ENCODE measurements at regions not wholly inside any gene's neighbourhood (a gene's known extent, or its start where the extent isn't known, plus 50 kb on each side); places are given as distances from the start of the nearest gene placed in this dataset.

DNA sequence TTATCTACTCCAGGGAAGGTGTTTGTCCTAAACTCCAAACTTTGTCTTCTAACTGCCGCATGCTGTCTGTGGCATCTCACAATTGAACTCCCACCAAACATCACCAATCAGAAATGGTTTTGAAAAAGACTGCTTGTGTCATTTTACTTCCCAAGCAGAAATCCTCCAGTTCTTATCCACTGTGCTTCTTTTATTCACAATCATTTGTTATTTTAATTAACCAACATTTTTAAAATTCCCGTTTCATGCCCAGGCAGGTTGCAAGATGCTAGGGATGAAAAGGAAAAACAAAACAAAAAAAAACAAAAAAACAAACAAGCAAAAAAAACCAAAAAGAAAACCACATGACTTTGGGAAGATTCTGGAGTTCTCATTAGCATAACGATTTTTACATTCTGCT lies 63.5 kb upstream of the RAB27B start:
- TF ChIP-seq, protein P1, sequence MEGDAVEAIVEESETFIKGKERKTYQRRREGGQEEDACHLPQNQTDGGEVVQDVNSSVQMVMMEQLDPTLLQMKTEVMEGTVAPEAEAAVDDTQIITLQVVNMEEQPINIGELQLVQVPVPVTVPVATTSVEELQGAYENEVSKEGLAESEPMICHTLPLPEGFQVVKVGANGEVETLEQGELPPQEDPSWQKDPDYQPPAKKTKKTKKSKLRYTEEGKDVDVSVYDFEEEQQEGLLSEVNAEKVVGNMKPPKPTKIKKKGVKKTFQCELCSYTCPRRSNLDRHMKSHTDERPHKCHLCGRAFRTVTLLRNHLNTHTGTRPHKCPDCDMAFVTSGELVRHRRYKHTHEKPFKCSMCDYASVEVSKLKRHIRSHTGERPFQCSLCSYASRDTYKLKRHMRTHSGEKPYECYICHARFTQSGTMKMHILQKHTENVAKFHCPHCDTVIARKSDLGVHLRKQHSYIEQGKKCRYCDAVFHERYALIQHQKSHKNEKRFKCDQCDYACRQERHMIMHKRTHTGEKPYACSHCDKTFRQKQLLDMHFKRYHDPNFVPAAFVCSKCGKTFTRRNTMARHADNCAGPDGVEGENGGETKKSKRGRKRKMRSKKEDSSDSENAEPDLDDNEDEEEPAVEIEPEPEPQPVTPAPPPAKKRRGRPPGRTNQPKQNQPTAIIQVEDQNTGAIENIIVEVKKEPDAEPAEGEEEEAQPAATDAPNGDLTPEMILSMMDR (IDR thresholded peaks at IDR 0.05) = no peak
- DNase-seq (ENCODE audit: low spot score in 2 of 2) = no peak
- Histone ChIP-seq H3K9me3 (no peaks in the 10 kb centered on the region), H3K4me3 (no peak overlapping the region), H3K27me3 (no peaks in the 10 kb centered on the region), H3K27ac (no peak overlapping the region), H3K4me1 (no peaks in the 10 kb centered on the region), H3K36me3 (no peaks in the 10 kb centered on the region)
- intact Hi-C loops (cut with DNase I) = no loop called here

DNA sequence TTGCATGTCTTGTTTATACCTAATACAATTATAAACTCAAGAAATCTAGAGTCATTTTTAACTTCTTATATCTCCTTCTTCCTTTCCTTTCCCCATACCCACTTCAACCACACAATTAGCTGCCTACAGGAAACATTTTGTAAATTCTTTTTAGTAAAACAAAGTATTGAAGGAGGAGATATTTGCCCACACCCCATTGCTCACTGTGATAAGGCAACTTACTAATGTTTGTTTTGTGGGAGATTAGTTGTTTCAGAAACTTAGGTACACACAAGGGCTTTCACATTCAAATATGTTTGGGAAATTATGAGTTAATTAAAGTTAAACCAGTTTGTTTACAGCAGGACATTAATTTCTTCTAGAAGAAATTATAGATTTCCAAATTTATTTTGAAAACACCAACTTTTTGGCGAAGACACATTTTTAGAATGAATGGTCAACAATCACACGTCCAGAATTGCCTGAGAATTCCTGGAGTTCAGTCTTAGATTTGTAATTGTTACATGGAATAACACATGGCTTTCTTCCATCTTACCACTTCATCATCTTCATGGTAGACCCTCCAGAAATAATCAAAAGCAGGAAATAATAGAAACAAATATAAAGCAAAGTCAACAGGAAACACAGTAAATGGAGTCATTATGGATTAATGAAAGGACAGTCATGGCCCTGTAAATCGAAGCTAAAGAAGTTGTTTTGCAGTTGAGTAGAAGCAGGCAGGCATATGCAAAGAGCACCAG lies 62.5 kb upstream of the RAB27B start:
- TF ChIP-seq, protein P1 (IDR thresholded peaks at IDR 0.05) = no peak
- no peak for DNase-seq (ENCODE audit: low spot score in 2 of 2)
- Histone ChIP-seq H3K4me3 (no peak overlapping the region), H3K9me3 (no peaks in the 10 kb centered on the region), H3K27ac (no peak overlapping the region), H3K36me3 (no peaks in the 10 kb centered on the region), H3K27me3 (no peaks in the 10 kb centered on the region), H3K4me1 (no peaks in the 10 kb centered on the region)
- intact Hi-C loops (cut with DNase I) = no loop called here

DNA sequence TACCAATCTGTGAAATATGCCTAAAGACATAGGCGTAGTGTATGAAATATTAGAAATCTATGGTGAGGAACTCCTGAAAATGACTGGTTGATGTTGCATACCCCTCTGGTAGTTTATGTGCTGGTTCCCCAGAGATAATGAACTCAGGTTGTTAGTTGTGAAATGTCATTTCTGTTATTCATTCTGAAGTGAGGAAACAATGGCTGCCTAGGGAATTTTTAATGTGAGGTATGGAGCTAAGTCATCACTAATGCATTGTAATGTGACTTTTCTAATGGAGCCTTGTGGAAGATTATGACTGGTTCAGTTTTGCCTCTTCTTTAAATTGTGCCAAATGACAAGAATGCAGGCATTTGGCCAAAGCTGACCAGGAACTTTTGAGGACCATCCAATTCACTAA lies 61.6 kb upstream of the RAB27B start:
- H3K4me1 ChIP-seq = no peaks in the 10 kb centered on the region
- H3K4me3 ChIP-seq = no peak overlapping the region
- intact Hi-C loops (cut with DNase I) = no loop called here
- H3K27me3 ChIP-seq = no peaks in the 10 kb centered on the region
- H3K27ac ChIP-seq = no peak overlapping the region
- no peaks in the 10 kb centered on the region for H3K9me3 ChIP-seq
- TF ChIP-seq, protein P1 (IDR thresholded peaks at IDR 0.05) = no peak
- DNase-seq (ENCODE audit: low spot score in 2 of 2) = no peak
- H3K36me3 ChIP-seq = no peaks in the 10 kb centered on the region

DNA sequence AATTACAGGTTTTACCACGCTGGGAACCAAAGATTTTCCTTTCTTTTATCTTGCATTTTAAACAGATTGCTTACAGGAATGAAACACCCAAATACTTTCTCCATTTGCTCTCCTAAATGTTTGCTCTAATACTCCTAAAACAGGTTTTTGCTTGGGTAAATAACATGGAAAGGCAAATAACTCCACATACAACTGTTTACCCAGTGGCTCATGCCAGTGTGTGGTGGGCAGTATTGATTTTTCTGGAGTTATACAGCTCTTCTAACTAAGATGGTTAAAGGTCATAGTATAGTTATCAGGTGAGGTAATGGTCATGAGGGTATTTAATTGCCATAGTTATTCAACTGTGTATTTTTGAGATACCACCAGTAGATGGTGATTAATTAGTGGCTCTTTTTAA lies 61.2 kb upstream of the RAB27B start:
- DNase-seq (ENCODE audit: low spot score in 2 of 2) = no peak
- H3K4me1 ChIP-seq = no peaks in the 10 kb centered on the region
- intact Hi-C loops (cut with DNase I) = no loop called here
- H3K36me3 ChIP-seq = no peaks in the 10 kb centered on the region
- H3K27me3 ChIP-seq = no peaks in the 10 kb centered on the region
- TF ChIP-seq, protein P1 (IDR thresholded peaks at IDR 0.05) = no peak
- no peak overlapping the region for H3K4me3 ChIP-seq
- H3K9me3 ChIP-seq = no peaks in the 10 kb centered on the region
- no peak overlapping the region for H3K27ac ChIP-seq

DNA sequence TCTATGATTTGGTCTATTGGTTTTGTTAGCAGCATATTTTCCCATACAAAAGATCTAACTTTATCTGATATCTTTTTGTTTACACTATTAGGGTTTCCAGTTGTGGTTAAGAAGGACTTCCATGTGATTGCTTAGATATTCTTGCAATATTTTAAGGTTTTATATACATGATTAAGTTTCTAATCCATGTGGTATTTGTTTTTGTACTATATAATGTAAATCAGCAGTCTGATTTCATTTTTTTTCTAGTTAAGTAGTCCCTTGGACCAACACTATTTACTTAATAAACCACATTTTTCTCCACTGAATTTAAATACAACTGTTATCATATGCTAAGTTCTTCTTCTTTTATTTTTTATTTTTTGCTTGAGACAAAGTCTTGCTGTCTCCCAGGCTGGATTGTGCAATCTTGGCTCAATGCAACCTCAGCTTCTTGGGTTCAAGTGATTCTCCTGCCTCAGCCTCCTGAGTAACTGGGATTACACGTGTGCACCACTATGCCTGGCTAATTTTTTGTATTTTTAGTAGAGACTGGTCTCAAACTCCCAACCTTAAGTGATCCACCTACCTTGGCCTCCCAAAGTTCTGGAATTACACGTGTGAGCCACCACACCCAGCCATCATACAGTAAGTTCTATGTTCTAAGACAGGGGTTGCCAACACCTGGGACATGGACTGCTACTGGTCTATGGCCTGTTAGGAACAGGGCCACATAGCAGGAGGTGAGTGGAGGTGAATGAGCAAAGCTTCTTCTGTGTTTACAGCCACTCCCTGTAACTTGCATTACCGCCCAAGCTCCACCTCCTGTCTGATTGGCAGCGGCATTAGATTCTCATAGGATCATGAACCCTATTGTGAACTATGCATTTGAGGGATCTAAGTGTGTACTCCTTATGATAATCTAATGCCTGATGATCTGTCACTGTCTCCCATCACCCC lies 58.5 kb upstream of the RAB27B start:
- Histone ChIP-seq H3K27me3 (no peaks in the 10 kb centered on the region), H3K9me3 (no peaks in the 10 kb centered on the region), H3K36me3 (no peaks in the 10 kb centered on the region), H3K4me3 (no peak overlapping the region), H3K4me1 (no peaks in the 10 kb centered on the region), H3K27ac (no peak overlapping the region)
- intact Hi-C loops (cut with DNase I) = no loop called here
- no peak for DNase-seq (ENCODE audit: low spot score in 2 of 2)
- TF ChIP-seq, protein P1 (IDR thresholded peaks at IDR 0.05) = no peak
